Endothelial cell of umbilical vein (primary cell): ENCODE measurements at regions not wholly inside any gene's neighbourhood (a gene's known extent, or its start where the extent isn't known, plus 50 kb on each side); places are given as distances from the start of the nearest gene placed in this dataset.

ENCODE experiments used
- BruUV-seq: library from RNA; stranded (reverse); fragments of 400-500 nt; replicated peaks from 2 replicates; lab custom pipeline; 2021; lab: Mats Ljungman, UMichigan
- CTCF ChIA-PET: fragments of 300-600, 350-600 bp; sonication (Branson Sonifier 250); formaldehyde crosslinking; loops from one replicate; lab custom pipeline; 2021; ENCODE audit warnings: antibody characterized with exemption, inconsistent platforms; lab: Charles Lee
- POLR2A ChIA-PET: fragments of 300-600, 350-600 bp; sonication (Branson Sonifier 250); formaldehyde crosslinking; loops from one replicate; lab custom pipeline; 2021; ENCODE audit warnings: antibody characterized with exemption, inconsistent platforms; lab: Charles Lee
- DNase-seq: peaks from one replicate; pipeline ENCODE4 v3.0.0-alpha.2; 2011; ENCODE audit warnings: low read depth, low spot score
- FAIRE-seq: peaks from 2 replicates; lab custom pipeline; 2011; peaks lifted over from hg19 to GRCh38; lab: Jason Lieb, UNC
- H2AFZ ChIP-seq: 2 replicates; pipeline ENCODE4 v1.6.0; 2012; ENCODE audit warnings: low read depth, low read length, control low read depth, inconsistent platforms
- H3K27ac ChIP-seq: 2 replicates; pipeline ENCODE4 v1.5.1; 2011; ENCODE audit warnings: low read depth, mild to moderate bottlenecking, control low read depth, low read length, moderate library complexity; ENCODE audit not compliant: insufficient read depth
- H3K27me3 ChIP-seq, 2 experiments: 2 replicates each; pipeline versions ENCODE4 v1.6.0 to v1.6.1; 2011; ENCODE audit warnings: low read length in 2 of 2, mixed read lengths in 1 of 2; ENCODE audit not compliant: control insufficient read depth in 2 of 2, insufficient read depth in 2 of 2
- H3K36me3 ChIP-seq, 2 experiments: 2 replicates in 1 of 2; 3 replicates in 1 of 2; pipeline ENCODE4 v1.5.1; 2011; ENCODE audit warnings: low read length in 2 of 2, mild to moderate bottlenecking in 1 of 2, moderate library complexity in 1 of 2; ENCODE audit not compliant: control insufficient read depth in 2 of 2, insufficient read depth in 2 of 2; ENCODE audit errors: extremely low read depth in 1 of 2
- H3K4me1 ChIP-seq: 3 replicates; pipeline ENCODE4 v1.5.1; 2011; ENCODE audit warnings: mild to moderate bottlenecking, low read length; ENCODE audit not compliant: control insufficient read depth, insufficient read depth; ENCODE audit errors: extremely low read depth
- H3K4me2 ChIP-seq: 2 replicates; pipeline ENCODE4 v1.6.1; 2011; ENCODE audit warnings: low read length, control low read depth, mixed read lengths; ENCODE audit not compliant: insufficient read depth
- H3K4me3 ChIP-seq, 3 experiments: fragments of 200-600 bp in 1 of 3; sonication (generic), shearing (Covaris generic) in 1 of 3; replicated peaks in 1 of 3; 2 replicates each; pipeline ENCODE4 v1.5.1; 2011 to 2016; ENCODE audit warnings: control low read depth in 3 of 3, low read length in 3 of 3, mild to moderate bottlenecking in 2 of 3, inconsistent platforms in 1 of 3, low read depth in 1 of 3, moderate library complexity in 1 of 3; ENCODE audit not compliant: insufficient read depth in 1 of 3
- H3K79me2 ChIP-seq: 2 replicates; pipeline ENCODE4 v1.6.0; 2012; ENCODE audit warnings: low read length, inconsistent platforms; ENCODE audit not compliant: control insufficient read depth, insufficient read depth
- H3K9ac ChIP-seq: replicated peaks from 2 replicates; pipeline ENCODE3; 2011; ENCODE audit warnings: low read length, control low read depth; ENCODE audit not compliant: insufficient read depth; ENCODE audit errors: extremely low read depth
- H3K9me1 ChIP-seq: replicated peaks from 3 replicates; pipeline ENCODE4 v1.6.0; 2011; ENCODE audit warnings: mild to moderate bottlenecking, low read length; ENCODE audit not compliant: control insufficient read depth, insufficient read depth; ENCODE audit errors: extremely low read depth
- H3K9me3 ChIP-seq: replicated peaks from 2 replicates; pipeline ENCODE4 v1.5.1; 2012; ENCODE audit warnings: low read length, inconsistent platforms; ENCODE audit not compliant: control insufficient read depth, insufficient read depth
- H4K20me1 ChIP-seq: replicated peaks from 2 replicates; pipeline ENCODE3; 2011; ENCODE audit warnings: mild to moderate bottlenecking, low read length; ENCODE audit not compliant: control insufficient read depth, insufficient read depth; ENCODE audit errors: extremely low read depth
- CTCF ChIP-seq, 2 donors: IDR thresholded peaks; 1 replicate in 1 of 2; 2 replicates in 1 of 2; pipeline ENCODE4 v1.5.1; 2011; ENCODE audit warnings: low read length in 2 of 2, mild to moderate bottlenecking in 2 of 2, moderate library complexity in 2 of 2, control low read depth in 1 of 2, inconsistent platforms in 1 of 2, low read depth in 1 of 2; ENCODE audit not compliant: insufficient read depth in 1 of 2; ENCODE audit errors: extremely low read depth in 1 of 2
- EZH2 ChIP-seq: IDR thresholded peaks from 2 replicates; pipeline ENCODE4 v1.6.1; 2012; ENCODE audit warnings: borderline replicate concordance, low read depth, mild to moderate bottlenecking, moderate library complexity, low read length, inconsistent platforms; ENCODE audit not compliant: severe bottlenecking
- FOS ChIP-seq: IDR thresholded peaks from 2 replicates; pipeline ENCODE4 v1.6.1; 2011; ENCODE audit warnings: mild to moderate bottlenecking, low read length, moderate library complexity, borderline replicate concordance; ENCODE audit not compliant: insufficient read depth
- GATA2 ChIP-seq: IDR thresholded peaks from 2 replicates; pipeline ENCODE4 v1.7.0; 2011; ENCODE audit warnings: low read depth, mild to moderate bottlenecking, moderate library complexity, mixed read lengths, low read length; ENCODE audit not compliant: insufficient read length, insufficient read depth
- JUN ChIP-seq: IDR thresholded peaks from 2 replicates; pipeline ENCODE4 v1.6.1; 2011; ENCODE audit warnings: borderline replicate concordance, low read depth; ENCODE audit not compliant: insufficient read length, insufficient read depth
- MAX ChIP-seq: IDR thresholded peaks from 2 replicates; pipeline ENCODE4 v1.6.1; 2011; ENCODE audit not compliant: insufficient read depth, insufficient read length
- MYC ChIP-seq: IDR thresholded peaks from one replicate; pipeline ENCODE4 v1.6.1; 2011; ENCODE audit warnings: mild to moderate bottlenecking, low read depth, low read length
- POLR2A ChIP-seq: IDR thresholded peaks from 2 replicates; pipeline ENCODE4 v1.6.1; 2012; ENCODE audit warnings: low read depth, mild to moderate bottlenecking, control low read depth, low read length
- POLR2AphosphoS5 ChIP-seq: IDR thresholded peaks from 2 replicates; pipeline ENCODE4 v1.6.1; 2012; ENCODE audit warnings: low read depth, mild to moderate bottlenecking, control low read depth, low read length, moderate library complexity; ENCODE audit not compliant: insufficient read depth
- dilution Hi-C: fragments of 300-500 bp; cut with MboI; formaldehyde crosslinking; loops from one replicate; pipeline ENCODE4 v1.15.0; 2019; ENCODE audit warnings: low sequenced_read_pairs; ENCODE audit not compliant: extremely low pct_ligation_motif_present
- intact Hi-C: fragments of 100-400 bp; cut with micrococcal nuclease; formaldehyde crosslinking; loops from one replicate; pipeline ENCODE4 v1.10.0; 2022

GRCh38 chr12:58386136-58386535 lies 444.8 kb downstream of the ATP23 start:
- H3K4me3 ChIP-seq = no peak overlapping the region
- H3K9ac ChIP-seq = no peak overlapping the region
- H3K9me3 ChIP-seq = no peaks in the 10 kb centered on the region
- H3K36me3 ChIP-seq = no peaks in the 10 kb centered on the region
- no peaks in the 10 kb centered on the region for H3K4me1 ChIP-seq
- TF ChIP-seq MYC = no peak
- H3K4me2 ChIP-seq = no peak overlapping the region
- H3K9me1 ChIP-seq = no peaks in the 10 kb centered on the region
- no peaks in the 10 kb centered on the region for H3K27me3 ChIP-seq
- H2AFZ ChIP-seq = no peak overlapping the region
- no peaks in the 10 kb centered on the region for H4K20me1 ChIP-seq
- DNase-seq = no peak
- intact Hi-C loops = no loop called here
- dilution Hi-C loops = no loop called here
- BruUV-seq = no TSS peak
- H3K27ac ChIP-seq = no peak overlapping the region
- CTCF ChIA-PET = interaction anchor here (1.8 kb wide), 1 partner anchor 57 kb away, joined by 4 read pairs; no protein-coding TSS in a partner anchor
- H3K79me2 ChIP-seq = no peaks in the 10 kb centered on the region
- POLR2A ChIA-PET = no interaction called here
- no peak for FAIRE-seq

- POLR2A ChIA-PET = no interaction called here
- no peak overlapping the region for H2AFZ ChIP-seq
- CTCF ChIA-PET = no interaction called here
- FAIRE-seq (no peak), DNase-seq (no peak)
- H3K36me3 ChIP-seq = no peaks in the 10 kb centered on the region
- no peaks in the 10 kb centered on the region for H3K9me1 ChIP-seq
- no peak overlapping the region for H3K4me2 ChIP-seq
- no TSS peak for BruUV-seq
- no peaks in the 10 kb centered on the region for H3K4me1 ChIP-seq
- dilution Hi-C loops (no loop called here), intact Hi-C loops (no loop called here)
- no peak overlapping the region for H3K4me3 ChIP-seq
- no peak for TF ChIP-seq EZH2
- TF ChIP-seq GATA2 = no peak
- no peak for TF ChIP-seq CTCF (IDR thresholded peaks at IDR 0.05; ENCODE audit: extremely low read depth in 1 of 2, insufficient read depth in 1 of 2, low read depth in 1 of 2, low read length in 2 of 2)
- no peak for TF ChIP-seq MAX
- TF ChIP-seq MYC = no peak
- no peak for TF ChIP-seq POLR2AphosphoS5
- TF ChIP-seq JUN = no peak
- no peak for TF ChIP-seq FOS
- no peak for TF ChIP-seq POLR2A
- no peaks in the 10 kb centered on the region for H3K9me3 ChIP-seq
- no peak overlapping the region for H3K27ac ChIP-seq
- no peaks in the 10 kb centered on the region for H3K27me3 ChIP-seq
- H3K79me2 ChIP-seq = no peaks in the 10 kb centered on the region
- H4K20me1 ChIP-seq = no peaks in the 10 kb centered on the region
- no peak overlapping the region for H3K9ac ChIP-seq
These were observed 445.8 kb downstream of the ATP23 start for GRCh38 chr12:58387199-58387598.
